NB4 (cell line): ENCODE measurements at regions not wholly inside any gene's neighbourhood (a gene's known extent, or its start where the extent isn't known, plus 50 kb on each side); places are given as distances from the start of the nearest gene placed in this dataset.

Source experiments
- DNase-seq: peaks from one replicate; pipeline ENCODE4 v3.0.0; 2010; ENCODE audit warnings: low read depth
- H3K4me3 ChIP-seq: one replicate; pipeline ENCODE4 v1.5.1; 2011; ENCODE audit warnings: mild to moderate bottlenecking, low read depth, low read length, moderate library complexity
- MYC ChIP-seq: IDR thresholded peaks from 2 replicates; pipeline ENCODE4 v1.6.1; 2011; ENCODE audit warnings: low read depth, low read length
- POLR2A ChIP-seq: IDR thresholded peaks from 2 replicates; pipeline ENCODE4 v1.6.1; 2011; ENCODE audit warnings: mild to moderate bottlenecking; ENCODE audit not compliant: insufficient read length; ENCODE audit errors: extremely low read depth
- TF ChIP-seq, protein P1 (sequence below): IDR thresholded peaks from 2 replicates; pipeline ENCODE4 v1.6.1; 2011; ENCODE audit warnings: low read depth, low read length
- TF ChIP-seq, protein P2 (sequence below): IDR thresholded peaks from one replicate; pipeline ENCODE4 v1.5.1; 2012; ENCODE audit warnings: low read depth, low read length

DNA sequence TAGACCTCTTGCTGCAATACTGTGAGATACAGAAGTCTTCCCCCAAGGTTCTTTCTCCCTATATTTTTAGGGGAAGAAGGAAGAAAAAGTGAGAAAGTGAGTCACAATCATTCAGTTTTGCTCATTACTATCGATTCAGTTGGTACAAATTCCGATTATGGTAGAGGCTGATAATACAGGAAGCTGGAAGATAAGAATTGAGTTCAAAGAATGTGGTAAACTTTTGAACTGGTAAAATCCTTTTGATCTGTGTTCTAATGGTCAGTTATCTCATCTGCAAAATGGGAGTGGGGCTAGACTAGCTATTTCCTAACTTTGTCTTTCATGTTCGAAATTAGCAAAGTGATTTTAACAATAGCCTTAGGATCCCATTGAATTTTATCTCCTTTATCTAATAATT, 101.4 kb upstream of the FAT1 start:
- TF ChIP-seq, protein P1, sequence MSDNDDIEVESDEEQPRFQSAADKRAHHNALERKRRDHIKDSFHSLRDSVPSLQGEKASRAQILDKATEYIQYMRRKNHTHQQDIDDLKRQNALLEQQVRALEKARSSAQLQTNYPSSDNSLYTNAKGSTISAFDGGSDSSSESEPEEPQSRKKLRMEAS: no peak
- no peak for TF ChIP-seq POLR2A
- TF ChIP-seq, protein P2, sequence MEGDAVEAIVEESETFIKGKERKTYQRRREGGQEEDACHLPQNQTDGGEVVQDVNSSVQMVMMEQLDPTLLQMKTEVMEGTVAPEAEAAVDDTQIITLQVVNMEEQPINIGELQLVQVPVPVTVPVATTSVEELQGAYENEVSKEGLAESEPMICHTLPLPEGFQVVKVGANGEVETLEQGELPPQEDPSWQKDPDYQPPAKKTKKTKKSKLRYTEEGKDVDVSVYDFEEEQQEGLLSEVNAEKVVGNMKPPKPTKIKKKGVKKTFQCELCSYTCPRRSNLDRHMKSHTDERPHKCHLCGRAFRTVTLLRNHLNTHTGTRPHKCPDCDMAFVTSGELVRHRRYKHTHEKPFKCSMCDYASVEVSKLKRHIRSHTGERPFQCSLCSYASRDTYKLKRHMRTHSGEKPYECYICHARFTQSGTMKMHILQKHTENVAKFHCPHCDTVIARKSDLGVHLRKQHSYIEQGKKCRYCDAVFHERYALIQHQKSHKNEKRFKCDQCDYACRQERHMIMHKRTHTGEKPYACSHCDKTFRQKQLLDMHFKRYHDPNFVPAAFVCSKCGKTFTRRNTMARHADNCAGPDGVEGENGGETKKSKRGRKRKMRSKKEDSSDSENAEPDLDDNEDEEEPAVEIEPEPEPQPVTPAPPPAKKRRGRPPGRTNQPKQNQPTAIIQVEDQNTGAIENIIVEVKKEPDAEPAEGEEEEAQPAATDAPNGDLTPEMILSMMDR: no peak
- no peak for TF ChIP-seq MYC
- no peak overlapping the region for H3K4me3 ChIP-seq
- no peak for DNase-seq

DNA sequence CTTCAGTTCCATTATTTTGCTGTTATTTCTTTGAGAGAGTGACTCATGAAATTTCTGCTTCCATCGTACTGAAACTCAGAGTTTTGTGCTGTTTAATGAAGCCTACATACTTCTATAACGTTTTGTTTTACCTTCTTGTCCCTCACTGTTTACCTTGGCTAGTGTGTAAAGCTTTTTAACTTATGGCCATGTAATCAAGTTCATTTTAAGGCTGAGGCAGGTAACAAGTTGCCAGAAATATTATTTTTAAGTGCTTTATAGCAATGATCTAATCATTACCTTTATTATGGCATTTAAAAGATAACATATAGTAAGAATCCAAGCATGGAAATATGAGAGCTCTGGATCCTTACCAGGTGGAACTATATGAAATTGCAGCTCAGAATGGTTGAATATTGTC, 102.3 kb upstream of the FAT1 start:
- TF ChIP-seq, protein P1: no peak
- TF ChIP-seq POLR2A (no peak), MYC (no peak)
- TF ChIP-seq, protein P2: no peak
- no peak for DNase-seq
- no peak overlapping the region for H3K4me3 ChIP-seq

DNA sequence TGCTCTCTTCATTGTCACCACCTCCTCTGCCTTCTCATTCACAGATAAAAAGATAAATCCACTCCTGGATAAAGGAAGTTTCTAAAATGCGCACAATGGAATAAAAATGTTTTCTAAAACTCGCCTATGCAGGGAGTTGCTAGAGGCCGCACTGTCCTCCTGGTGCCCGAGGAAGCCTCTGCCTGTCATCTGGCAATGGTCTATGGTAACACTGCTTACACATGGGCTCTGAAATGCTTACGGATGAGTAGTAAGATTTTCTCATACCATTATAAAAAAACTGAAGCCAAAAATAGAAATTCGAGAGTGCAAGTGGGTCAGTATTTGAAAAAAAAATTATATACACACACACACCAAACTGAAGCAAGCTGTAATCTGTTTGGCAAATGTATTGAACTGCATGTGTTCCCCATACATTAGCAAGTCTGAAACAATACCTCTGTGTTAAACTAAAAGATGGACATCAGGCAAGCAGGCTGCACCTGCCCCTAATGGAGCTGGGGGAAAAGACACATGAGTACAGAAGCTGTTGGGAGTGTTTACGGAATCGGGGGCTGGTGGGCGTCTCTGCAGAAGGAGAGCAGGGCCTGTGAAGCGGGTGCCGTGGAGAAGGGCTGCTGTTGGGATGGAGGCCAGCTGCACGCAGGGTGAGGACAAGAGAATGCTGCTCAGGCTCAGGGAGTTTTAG, 103.3 kb upstream of the FAT1 start:
- H3K4me3 ChIP-seq: no peak overlapping the region
- no peak for DNase-seq
- no peak for TF ChIP-seq MYC
- TF ChIP-seq, protein P2: no peak
- TF ChIP-seq, protein P1: no peak

DNA sequence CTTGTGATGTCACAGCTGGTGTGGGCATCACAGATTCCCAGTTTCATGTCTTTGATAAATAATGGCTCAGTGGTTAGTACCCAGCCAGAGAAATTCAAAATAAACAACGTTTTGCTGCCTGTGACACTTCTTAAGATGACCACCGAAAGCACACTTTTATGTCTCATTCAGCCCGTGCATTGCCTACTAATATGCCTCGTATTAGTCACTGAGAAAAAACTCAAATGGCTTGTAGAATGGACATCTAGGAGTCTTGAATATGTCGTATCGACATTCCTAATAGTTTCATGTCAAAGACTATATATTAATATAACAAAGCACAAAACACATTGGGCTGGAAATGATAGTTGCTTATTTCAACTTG, 103.9 kb upstream of the FAT1 start:
- no peak overlapping the region for H3K4me3 ChIP-seq
- DNase-seq: no peak
- TF ChIP-seq, protein P2: no peak
- TF ChIP-seq MYC (no peak), POLR2A (no peak)
- TF ChIP-seq, protein P1: no peak

DNA sequence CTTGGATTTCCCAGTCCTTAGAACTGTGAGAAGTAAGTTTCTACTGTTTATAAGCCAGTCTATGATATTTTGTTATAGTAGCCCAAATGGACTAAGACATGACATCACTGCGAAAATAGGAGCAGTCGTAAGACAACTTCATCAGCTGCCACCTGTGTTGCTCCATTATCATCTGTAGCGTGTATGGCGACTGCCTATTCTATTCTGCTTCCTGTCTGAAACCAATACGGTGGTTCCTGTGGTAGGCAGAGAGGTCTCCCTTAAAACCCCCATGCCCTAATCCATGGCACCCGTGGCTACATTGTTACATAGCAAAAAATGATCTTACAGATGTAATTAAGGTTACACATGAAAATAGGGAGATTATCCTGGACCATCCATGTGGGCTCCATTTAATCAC, 105.4 kb upstream of the FAT1 start:
- no peak overlapping the region for H3K4me3 ChIP-seq
- DNase-seq: no peak
- TF ChIP-seq, protein P2: no peak
- TF ChIP-seq, protein P1: no peak
- TF ChIP-seq POLR2A: no peak
- TF ChIP-seq MYC: no peak
